Uterus (tissue), 3 donors: ENCODE measurements at regions not wholly inside any gene's neighbourhood (a gene's known extent, or its start where the extent isn't known, plus 50 kb on each side); places are given as distances from the start of the nearest gene placed in this dataset.

Experiments used
- DNase-seq, 2 donors: peaks; one replicate each; pipeline ENCODE4 v3.0.0-alpha.2; 2019 to 2020
- H3K27ac ChIP-seq, 2 donors: fragments of 200-600 bp; sonication (generic); 1 replicate in 1 of 2; 2 replicates in 1 of 2; pipeline ENCODE4 v1.5.1; 2016 to 2018
- H3K27me3 ChIP-seq, 2 donors: fragments of 200-600 bp; sonication (generic); one replicate each; pipeline ENCODE4 v1.5.1; 2018 to 2019; ENCODE audit warnings: control low read depth in 1 of 2
- H3K36me3 ChIP-seq, 2 donors: fragments of 200-600 bp; sonication (generic); one replicate each; pipeline ENCODE4 v1.5.1; 2019; ENCODE audit warnings: control low read depth in 1 of 2
- H3K4me1 ChIP-seq, 2 donors: fragments of 200-600 bp; sonication (generic); one replicate each; pipeline ENCODE4 v1.5.1; 2018 to 2019; ENCODE audit warnings: control low read depth in 1 of 2
- H3K4me3 ChIP-seq, 2 donors: fragments of 200-600 bp; sonication (generic); 1 replicate in 1 of 2; 2 replicates in 1 of 2; pipeline ENCODE4 v1.5.1; 2018 to 2019; ENCODE audit warnings: mild to moderate bottlenecking in 1 of 2
- H3K9me3 ChIP-seq, 2 donors: fragments of 200-600 bp; sonication (generic); one replicate each; pipeline ENCODE4 v1.5.1; 2019; ENCODE audit warnings: control low read depth in 1 of 2
- POLR2A ChIP-seq, 2 donors: fragments of 450-650 bp; IDR thresholded peaks; one replicate each; pipeline ENCODE4 v1.6.1; 2016; ENCODE audit warnings: antibody characterized with exemption in 2 of 2, mild to moderate bottlenecking in 1 of 2, moderate library complexity in 1 of 2
- intact Hi-C: fragments of 100-400 bp; cut with DNase I; formaldehyde crosslinking; loops from one replicate; pipeline ENCODE4 v1.15.1; 2023; ENCODE audit warnings: low total_unique reads
- TF ChIP-seq, protein P1 (sequence below), 4 experiments: fragments of 200-600 bp in 2 of 4; fragments of 450-650 bp in 2 of 4; sonication (generic) in 2 of 4; IDR thresholded peaks; one replicate each; pipeline ENCODE4 v1.5.1; 2016 to 2019; ENCODE audit warnings: antibody characterized with exemption in 4 of 4, mild to moderate bottlenecking in 2 of 4, moderate library complexity in 1 of 4
- donor health status: DM: yes; HTN: yes; CAD: no.

DNA sequence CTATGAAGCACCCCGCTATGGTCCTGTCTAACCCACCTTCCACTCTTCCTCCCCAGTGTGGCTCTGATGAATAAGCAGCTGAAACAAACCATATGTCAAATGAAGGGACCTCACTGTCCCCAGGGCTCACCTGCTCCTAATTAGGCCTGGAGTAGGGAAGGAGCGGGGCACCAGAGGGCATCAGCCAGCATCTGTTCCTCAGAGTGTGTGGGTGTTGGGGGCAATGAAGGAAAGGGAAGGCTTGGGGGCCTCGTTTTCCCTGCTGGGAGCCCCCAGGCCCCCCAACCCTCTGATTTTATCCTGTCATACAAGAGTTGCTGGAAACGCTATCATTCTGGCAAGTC is 274.7 kb downstream of the HAUS1 start:
- no peak overlapping the region for H3K27ac ChIP-seq
- TF ChIP-seq, protein P1, sequence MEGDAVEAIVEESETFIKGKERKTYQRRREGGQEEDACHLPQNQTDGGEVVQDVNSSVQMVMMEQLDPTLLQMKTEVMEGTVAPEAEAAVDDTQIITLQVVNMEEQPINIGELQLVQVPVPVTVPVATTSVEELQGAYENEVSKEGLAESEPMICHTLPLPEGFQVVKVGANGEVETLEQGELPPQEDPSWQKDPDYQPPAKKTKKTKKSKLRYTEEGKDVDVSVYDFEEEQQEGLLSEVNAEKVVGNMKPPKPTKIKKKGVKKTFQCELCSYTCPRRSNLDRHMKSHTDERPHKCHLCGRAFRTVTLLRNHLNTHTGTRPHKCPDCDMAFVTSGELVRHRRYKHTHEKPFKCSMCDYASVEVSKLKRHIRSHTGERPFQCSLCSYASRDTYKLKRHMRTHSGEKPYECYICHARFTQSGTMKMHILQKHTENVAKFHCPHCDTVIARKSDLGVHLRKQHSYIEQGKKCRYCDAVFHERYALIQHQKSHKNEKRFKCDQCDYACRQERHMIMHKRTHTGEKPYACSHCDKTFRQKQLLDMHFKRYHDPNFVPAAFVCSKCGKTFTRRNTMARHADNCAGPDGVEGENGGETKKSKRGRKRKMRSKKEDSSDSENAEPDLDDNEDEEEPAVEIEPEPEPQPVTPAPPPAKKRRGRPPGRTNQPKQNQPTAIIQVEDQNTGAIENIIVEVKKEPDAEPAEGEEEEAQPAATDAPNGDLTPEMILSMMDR (IDR thresholded peaks at IDR 0.05), result no peak
- no peak for TF ChIP-seq POLR2A (IDR thresholded peaks at IDR 0.05)
- no peaks in the 10 kb centered on the region for H3K27me3 ChIP-seq
- intact Hi-C loops, result no loop called here
- H3K36me3 ChIP-seq, result no peaks in the 10 kb centered on the region
- H3K4me3 ChIP-seq, result no peak overlapping the region
- H3K9me3 ChIP-seq, result no peaks in the 10 kb centered on the region
- no peak for DNase-seq
- no peaks in the 10 kb centered on the region for H3K4me1 ChIP-seq

DNA sequence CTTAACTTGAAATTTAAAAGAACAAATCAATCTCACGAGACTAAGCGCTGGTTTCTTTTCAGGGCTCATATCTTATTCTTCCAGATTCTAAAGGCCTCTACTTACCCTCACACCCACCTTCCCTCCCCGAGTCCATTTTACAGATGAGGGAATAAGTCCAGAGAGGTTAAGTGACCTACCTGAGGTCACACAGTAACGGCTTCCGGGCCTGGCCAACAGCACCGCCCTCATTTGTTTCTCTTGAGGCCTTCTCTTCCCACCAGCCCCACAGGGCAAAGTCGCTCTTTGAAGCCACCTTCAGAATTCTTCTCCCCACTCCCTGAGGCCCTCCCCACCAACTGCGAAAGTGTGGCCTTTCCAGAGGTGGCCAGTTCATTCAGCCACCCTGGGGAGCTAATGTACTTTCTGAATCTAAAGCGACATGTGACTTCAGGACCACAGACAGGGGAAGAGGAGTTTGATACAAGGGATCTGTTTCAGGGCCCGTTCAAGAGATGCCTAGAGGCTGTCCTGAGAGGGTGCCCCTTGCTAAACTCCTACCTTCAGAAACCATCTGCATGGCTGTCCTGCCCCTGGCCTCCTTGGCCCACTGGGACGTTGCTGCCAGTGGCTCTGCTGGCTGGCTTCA is 275.3 kb downstream of the HAUS1 start:
- intact Hi-C loops, result no loop called here
- H3K27ac ChIP-seq, result no peak overlapping the region
- H3K4me3 ChIP-seq, result no peak overlapping the region
- no peaks in the 10 kb centered on the region for H3K36me3 ChIP-seq
- TF ChIP-seq POLR2A (IDR thresholded peaks at IDR 0.05), result no peak
- TF ChIP-seq, protein P1 (IDR thresholded peaks at IDR 0.05), result no peak
- no peak for DNase-seq
- H3K9me3 ChIP-seq, result no peaks in the 10 kb centered on the region
- H3K27me3 ChIP-seq, result no peaks in the 10 kb centered on the region
- H3K4me1 ChIP-seq, result no peaks in the 10 kb centered on the region

DNA sequence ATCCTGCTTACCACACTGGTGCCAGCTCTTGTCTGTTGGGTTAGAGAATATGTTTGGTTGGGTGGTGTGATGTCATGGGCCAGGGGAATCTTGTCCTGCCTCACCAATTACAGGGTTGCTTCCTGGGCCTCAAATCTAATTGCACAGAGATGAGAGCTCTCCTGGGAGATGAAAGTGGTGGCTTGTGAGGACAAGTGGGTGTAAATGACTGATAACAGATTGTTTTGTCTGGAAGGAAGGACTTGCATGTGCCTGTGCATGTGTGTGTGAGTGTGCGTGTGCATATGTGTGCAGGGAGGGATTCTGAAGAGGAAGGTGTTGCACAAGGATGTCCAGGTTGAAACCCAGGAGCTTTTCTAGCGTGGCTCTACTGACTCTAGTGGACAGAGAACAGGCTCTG is 271.9 kb downstream of the LOXHD1 start:
- no peak for TF ChIP-seq POLR2A (IDR thresholded peaks at IDR 0.05)
- TF ChIP-seq, protein P1 (IDR thresholded peaks at IDR 0.05), result no peak
- Histone ChIP-seq H3K27me3 (no peaks in the 10 kb centered on the region), H3K36me3 (no peaks in the 10 kb centered on the region), H3K4me1 (no peaks in the 10 kb centered on the region), H3K27ac (no peak overlapping the region), H3K4me3 (no peak overlapping the region), H3K9me3 (no peaks in the 10 kb centered on the region)
- no peak for DNase-seq
- intact Hi-C loops, result no loop called here

DNA sequence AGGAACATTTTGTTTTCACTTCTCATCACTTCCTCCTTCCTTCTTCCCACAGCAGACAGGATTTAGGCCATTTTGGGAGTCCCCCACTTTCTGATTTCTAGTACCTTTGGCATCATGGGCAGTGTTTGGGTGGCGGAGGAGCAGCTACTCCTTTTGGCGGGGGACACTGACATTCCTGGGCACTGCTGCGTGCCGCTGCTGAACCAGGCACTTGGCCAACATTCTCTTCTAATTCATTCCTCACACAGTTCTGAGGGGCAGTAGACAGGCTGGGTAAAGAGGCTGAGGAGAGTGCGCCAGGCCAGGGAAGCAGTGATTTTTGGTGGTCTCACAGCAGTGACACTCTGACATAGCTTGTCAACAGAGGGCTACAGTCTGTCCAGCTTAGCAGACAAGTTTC is 270.2 kb downstream of the LOXHD1 start:
- no peaks in the 10 kb centered on the region for H3K4me1 ChIP-seq
- no peaks in the 10 kb centered on the region for H3K27me3 ChIP-seq
- TF ChIP-seq, protein P1 (IDR thresholded peaks at IDR 0.05), result no peak
- no peak for TF ChIP-seq POLR2A (IDR thresholded peaks at IDR 0.05)
- no peak overlapping the region for H3K27ac ChIP-seq
- intact Hi-C loops, result no loop called here
- H3K9me3 ChIP-seq, result no peaks in the 10 kb centered on the region
- H3K36me3 ChIP-seq, result no peaks in the 10 kb centered on the region
- DNase-seq, result no peak
- H3K4me3 ChIP-seq, result no peak overlapping the region

DNA sequence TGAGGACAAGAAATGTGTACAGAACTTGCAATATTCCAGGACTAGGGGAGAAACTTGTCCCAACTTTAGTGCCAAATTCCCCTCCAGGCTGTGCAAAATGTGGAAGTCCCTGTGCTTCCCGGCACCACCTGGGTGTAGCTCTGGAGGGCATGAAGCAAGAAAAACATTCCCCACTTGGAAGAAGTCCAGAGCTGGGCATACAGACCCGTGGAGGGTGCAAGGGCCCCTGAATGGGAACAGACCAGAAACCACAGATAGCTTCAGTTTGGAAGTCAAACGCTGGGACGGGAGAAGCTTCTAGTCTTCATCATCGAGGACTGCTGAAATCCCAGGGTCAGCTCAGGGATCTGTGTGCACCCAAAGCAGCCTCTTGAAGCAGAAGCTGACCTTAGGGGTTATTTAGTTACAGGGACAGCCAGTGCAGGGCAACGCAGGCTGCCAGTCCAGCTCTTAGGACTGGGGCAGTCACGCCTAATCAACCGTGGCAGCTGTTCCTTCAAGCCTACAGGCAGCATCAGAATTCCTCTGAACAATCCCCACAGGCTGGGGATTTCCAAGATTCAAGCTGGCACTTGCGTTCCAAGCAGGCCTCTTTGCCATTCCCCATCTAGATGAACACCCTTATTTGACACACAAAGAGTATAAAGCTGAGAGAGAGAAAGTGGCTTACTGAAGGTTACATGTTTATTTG is 269.4 kb downstream of the LOXHD1 start:
- Histone ChIP-seq H3K27ac (no peak overlapping the region), H3K9me3 (no peaks in the 10 kb centered on the region), H3K36me3 (no peaks in the 10 kb centered on the region), H3K4me3 (no peak overlapping the region), H3K27me3 (no peaks in the 10 kb centered on the region), H3K4me1 (no peaks in the 10 kb centered on the region)
- no peak for TF ChIP-seq POLR2A (IDR thresholded peaks at IDR 0.05)
- TF ChIP-seq, protein P1 (IDR thresholded peaks at IDR 0.05), result no peak
- intact Hi-C loops, result no loop called here
- DNase-seq, result no peak
